Stimulated activated effector memory CD8-positive, alpha-beta T cell treated with anti-CD3 and anti-CD28 coated beads, Interleukin-12 subunit alpha, Interleukin-12 subunit beta, amount 100 ng/mL, for 72 hours (primary cell): ENCODE measurements at regions not wholly inside any gene's neighbourhood (a gene's known extent, or its start where the extent isn't known, plus 50 kb on each side); places are given as distances from the start of the nearest gene placed in this dataset.

Experiments used
- ATAC-seq: fragments of 150-1000 bp; cut with Tn5 transposase; 2 replicates; pipeline ENCODE4 v1.10.0; 2021
- DNase-seq, 2 donors: peaks; one replicate each; pipeline ENCODE4 v3.0.0; 2021 to 2022; ENCODE audit warnings: low spot score in 2 of 2
- H3K27ac Mint-ChIP-seq: one replicate; pipeline ENCODE4 v1.8.0; 2022; ENCODE audit warnings: mild to moderate bottlenecking, mixed read lengths
- H3K36me3 Mint-ChIP-seq: one replicate; pipeline ENCODE4 v1.8.0; 2022; ENCODE audit warnings: mild to moderate bottlenecking, mixed read lengths
- H3K4me1 Mint-ChIP-seq: one replicate; pipeline ENCODE4 v1.8.0; 2022; ENCODE audit warnings: mixed read lengths
- H3K4me3 Mint-ChIP-seq: one replicate; pipeline ENCODE4 v1.8.0; 2022; ENCODE audit warnings: mild to moderate bottlenecking, mixed read lengths
- H3K9me3 Mint-ChIP-seq: one replicate; pipeline ENCODE4 v1.8.0; 2022; ENCODE audit warnings: mixed read lengths

DNA sequence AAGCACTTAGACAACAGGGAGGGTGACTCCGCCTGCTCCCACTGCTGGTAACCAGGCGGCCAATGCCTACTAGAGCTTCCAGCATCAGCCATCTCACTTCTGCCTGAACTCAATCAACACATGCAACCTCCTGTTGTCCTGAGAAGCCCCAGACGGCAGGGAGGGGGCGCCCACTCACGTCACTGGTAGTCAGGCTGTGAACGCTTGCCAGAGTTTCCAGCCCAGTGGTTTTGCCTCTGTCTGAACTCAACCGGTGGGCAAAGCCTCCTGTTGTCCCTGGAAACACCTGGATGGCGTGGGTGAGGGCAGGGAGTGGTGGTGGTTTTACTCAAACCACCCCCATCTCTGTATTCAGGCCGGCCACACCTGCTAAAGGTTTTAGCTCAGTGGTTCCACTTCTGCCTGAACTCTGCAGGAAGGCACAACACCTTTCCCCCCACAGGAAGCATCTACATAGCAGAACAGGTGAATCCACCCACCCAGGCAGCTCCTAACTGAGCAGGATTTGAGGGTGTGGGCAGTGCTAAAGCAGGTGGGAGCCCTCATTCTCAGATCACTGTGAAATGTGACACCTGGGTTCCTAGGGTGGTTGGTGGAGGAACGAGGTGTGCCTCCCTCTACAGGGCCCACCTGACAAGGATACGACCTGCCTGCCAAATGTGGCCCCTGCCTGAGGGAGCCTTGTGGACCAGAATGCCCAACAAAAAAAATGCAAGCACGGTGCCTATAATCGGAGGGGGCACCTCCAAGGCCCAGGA is 563.0 kb upstream of the SEMA3D start:
- Mint-ChIP-seq H3K4me1 (no peaks in the 10 kb centered on the region), H3K36me3 (no peaks in the 10 kb centered on the region)

GRCh38 chr7:85748861-85749260 is 562.0 kb upstream of the SEMA3D start:
- no peaks in the 10 kb centered on the region for H3K4me1 Mint-ChIP-seq

More for the DNA sequence above, 563.0 kb upstream of the SEMA3D start:
- Mint-ChIP-seq H3K9me3 (peaks cover 30% of the 10 kb centered on the region), H3K4me3 (no peak overlapping the region), H3K27ac (no peak overlapping the region)
- no peak for DNase-seq
- no peak for ATAC-seq

DNA sequence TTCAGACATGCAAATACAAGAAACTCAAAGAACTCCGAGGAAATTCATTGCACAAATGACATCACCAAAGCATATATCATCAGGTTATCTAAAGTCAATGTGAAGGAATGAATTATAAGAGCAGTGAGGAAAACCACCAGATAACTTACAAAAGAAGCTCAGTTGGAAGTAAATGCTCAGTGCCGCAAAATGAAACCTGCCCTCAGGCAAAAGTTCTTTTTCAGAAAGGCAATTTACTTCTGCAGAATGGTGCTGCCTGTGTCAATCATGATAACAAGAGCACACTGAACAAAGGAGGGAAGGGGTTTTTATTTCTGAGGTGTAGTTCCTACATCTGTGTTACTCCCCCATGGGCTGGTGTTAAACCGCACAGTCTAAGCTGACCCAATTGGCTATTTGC is 550.6 kb upstream of the SEMA3D start:
- H3K9me3 Mint-ChIP-seq, result peaks cover 9% of the 10 kb centered on the region
- no peak overlapping the region for H3K4me3 Mint-ChIP-seq
- no peak for DNase-seq
- H3K4me1 Mint-ChIP-seq, result no peaks in the 10 kb centered on the region
- no peak overlapping the region for H3K27ac Mint-ChIP-seq
- no peak for ATAC-seq
- no peaks in the 10 kb centered on the region for H3K36me3 Mint-ChIP-seq

More at GRCh38 chr7:85748861-85749260, 562.0 kb upstream of the SEMA3D start:
- DNase-seq (no peak), ATAC-seq (no peak)
- H3K36me3 Mint-ChIP-seq, result no peaks in the 10 kb centered on the region
- peaks cover 27% of the 10 kb centered on the region for H3K9me3 Mint-ChIP-seq
- H3K4me3 Mint-ChIP-seq, result no peak overlapping the region
- no peak overlapping the region for H3K27ac Mint-ChIP-seq

GRCh38 chr7:85736085-85736484 is 549.2 kb upstream of the SEMA3D start:
- H3K4me1 Mint-ChIP-seq, result no peaks in the 10 kb centered on the region
- DNase-seq, result no peak
- H3K4me3 Mint-ChIP-seq, result no peak overlapping the region
- no peaks in the 10 kb centered on the region for H3K36me3 Mint-ChIP-seq
- H3K9me3 Mint-ChIP-seq, result peaks cover 13% of the 10 kb centered on the region
- ATAC-seq, result no peak
- no peak overlapping the region for H3K27ac Mint-ChIP-seq

DNA sequence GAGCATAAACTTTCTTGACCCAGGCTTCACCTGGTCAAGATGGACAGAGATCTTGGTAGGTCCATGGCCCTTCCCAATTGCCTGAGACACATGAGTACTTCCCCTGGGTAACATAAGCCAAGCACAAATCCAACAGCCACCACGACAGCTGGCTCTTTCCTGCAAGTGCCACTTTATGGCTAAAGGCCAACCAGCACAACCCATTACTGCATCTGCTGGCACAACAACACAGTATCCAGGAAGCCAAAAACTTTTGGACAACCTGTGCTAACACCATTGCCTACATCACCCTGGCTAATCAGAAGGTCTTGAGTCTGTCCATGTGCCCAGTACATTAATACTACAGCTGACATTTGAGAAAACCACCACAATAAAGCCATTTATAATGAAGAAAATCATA is 548.0 kb upstream of the SEMA3D start:
- no peak overlapping the region for H3K4me3 Mint-ChIP-seq
- H3K4me1 Mint-ChIP-seq, result no peaks in the 10 kb centered on the region
- H3K36me3 Mint-ChIP-seq, result no peaks in the 10 kb centered on the region
- H3K27ac Mint-ChIP-seq, result no peak overlapping the region
- no peak for DNase-seq
- ATAC-seq, result no peak
- H3K9me3 Mint-ChIP-seq, result peaks cover 14% of the 10 kb centered on the region

DNA sequence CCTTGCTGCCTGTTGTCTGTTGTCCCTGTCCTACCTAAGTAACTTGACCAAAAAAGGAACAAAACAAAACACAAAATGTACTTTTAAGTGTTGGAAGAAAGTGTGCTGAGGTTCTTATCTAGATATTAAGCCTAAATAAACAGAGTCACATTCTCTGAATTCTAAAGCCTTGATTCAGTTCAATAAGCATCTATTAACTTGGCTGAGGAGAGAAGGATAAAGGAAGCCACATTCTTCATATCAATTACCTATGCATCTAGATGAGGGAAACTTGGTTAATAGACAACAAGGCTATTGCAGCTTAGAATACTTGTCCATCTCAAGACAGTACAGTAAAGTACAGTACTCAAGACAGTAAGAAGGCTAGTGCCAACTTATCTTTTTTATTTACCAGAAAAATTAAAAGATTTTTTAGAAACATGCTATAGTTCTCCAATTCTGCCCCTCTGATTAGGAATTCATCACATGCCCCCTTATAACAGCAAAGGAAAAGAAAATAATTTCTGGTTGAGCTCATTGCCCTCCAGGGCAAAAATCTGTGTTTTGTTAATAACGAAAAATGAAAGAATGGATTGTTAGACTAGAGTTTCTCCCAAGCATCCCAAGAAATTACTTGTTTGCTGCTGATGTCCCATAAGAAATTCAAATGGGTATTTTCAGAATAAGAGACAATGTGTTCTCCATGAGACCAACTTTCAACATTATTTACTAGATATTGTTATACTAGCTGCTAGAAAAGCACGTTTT is 546.5 kb upstream of the SEMA3D start:
- no peaks in the 10 kb centered on the region for H3K36me3 Mint-ChIP-seq
- ATAC-seq (no peak), DNase-seq (no peak)
- peaks cover 13% of the 10 kb centered on the region for H3K9me3 Mint-ChIP-seq
- H3K27ac Mint-ChIP-seq, result no peak overlapping the region
- H3K4me3 Mint-ChIP-seq, result no peak overlapping the region
- H3K4me1 Mint-ChIP-seq, result no peaks in the 10 kb centered on the region

DNA sequence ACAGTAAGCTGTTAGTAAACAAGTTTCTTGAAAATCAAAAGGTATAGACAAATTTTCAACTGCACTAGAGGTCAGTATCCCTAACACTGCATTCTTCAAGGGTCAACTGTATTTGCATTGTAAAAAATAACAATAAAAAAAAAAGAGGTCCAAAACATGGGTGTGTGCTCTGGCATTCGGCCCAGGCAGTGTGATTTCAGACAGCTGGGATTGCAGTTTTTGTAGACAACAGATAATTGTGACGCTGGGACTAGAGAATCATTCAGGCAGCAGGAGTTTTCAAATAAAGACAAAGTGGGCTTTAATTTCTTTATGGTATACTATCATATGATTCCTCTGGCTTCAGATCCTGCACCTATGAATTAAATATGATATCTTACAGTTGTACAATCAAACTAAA is 543.2 kb upstream of the SEMA3D start:
- Mint-ChIP-seq H3K27ac (no peak overlapping the region), H3K9me3 (peaks cover 16% of the 10 kb centered on the region), H3K36me3 (no peaks in the 10 kb centered on the region), H3K4me1 (no peaks in the 10 kb centered on the region), H3K4me3 (no peak overlapping the region)
- ATAC-seq, result no peak
- no peak for DNase-seq

- Mint-ChIP-seq H3K36me3 (no peaks in the 10 kb centered on the region), H3K4me1 (no peaks in the 10 kb centered on the region), H3K27ac (no peak overlapping the region), H3K4me3 (no peak overlapping the region), H3K9me3 (peaks cover 11% of the 10 kb centered on the region)
- ATAC-seq, result no peak
- no peak for DNase-seq
Observed at GRCh38 chr7:85725026-85725425, 538.2 kb upstream of the SEMA3D start.

GRCh38 chr7:85719981-85720953 is 533.4 kb upstream of the SEMA3D start:
- H3K4me1 Mint-ChIP-seq, result no peaks in the 10 kb centered on the region
- H3K27ac Mint-ChIP-seq, result no peak overlapping the region
- H3K36me3 Mint-ChIP-seq, result no peaks in the 10 kb centered on the region
- peaks cover 5% of the 10 kb centered on the region for H3K9me3 Mint-ChIP-seq
- ATAC-seq (no peak), DNase-seq (no peak)
- no peak overlapping the region for H3K4me3 Mint-ChIP-seq

GRCh38 chr7:85716353-85716752 is 529.5 kb upstream of the SEMA3D start:
- ATAC-seq, result no peak
- peaks cover 5% of the 10 kb centered on the region for H3K9me3 Mint-ChIP-seq

GRCh38 chr7:85714951-85715350 is 528.1 kb upstream of the SEMA3D start:
- ATAC-seq, result no peak
- no peaks in the 10 kb centered on the region for H3K36me3 Mint-ChIP-seq
- H3K27ac Mint-ChIP-seq, result no peak overlapping the region
- H3K9me3 Mint-ChIP-seq, result peaks cover 7% of the 10 kb centered on the region
- DNase-seq, result no peak
- H3K4me1 Mint-ChIP-seq, result no peaks in the 10 kb centered on the region
- no peak overlapping the region for H3K4me3 Mint-ChIP-seq

More at GRCh38 chr7:85716353-85716752, 529.5 kb upstream of the SEMA3D start:
- H3K36me3 Mint-ChIP-seq, result no peaks in the 10 kb centered on the region
- H3K4me1 Mint-ChIP-seq, result no peaks in the 10 kb centered on the region
- no peak for DNase-seq
- H3K27ac Mint-ChIP-seq, result no peak overlapping the region
- H3K4me3 Mint-ChIP-seq, result no peak overlapping the region

DNA sequence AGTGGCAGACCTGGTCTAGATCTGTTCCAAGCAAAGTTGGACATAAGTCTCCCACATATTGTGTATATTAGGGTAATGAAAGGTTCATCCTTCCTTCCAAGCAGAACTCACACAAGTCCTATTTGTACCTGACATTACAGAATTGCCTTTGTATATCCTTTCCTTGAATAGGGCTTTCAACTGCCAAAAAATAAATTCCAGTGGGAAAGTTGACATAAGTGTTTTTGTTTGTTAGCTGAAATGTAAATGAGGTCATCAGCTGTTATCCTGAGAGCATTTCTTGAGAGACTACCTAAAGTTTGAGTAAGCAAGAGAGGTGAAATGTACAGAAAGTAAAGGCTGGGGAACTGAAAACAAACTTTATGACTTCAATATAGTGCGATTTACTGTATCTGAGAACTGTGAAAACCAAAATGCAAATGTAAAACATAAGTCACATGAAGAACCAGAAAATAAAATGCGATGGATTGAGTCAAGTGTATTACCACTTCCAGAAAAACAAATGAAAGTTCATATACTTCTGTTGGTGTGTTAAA is 527.3 kb upstream of the SEMA3D start:
- ATAC-seq, result no peak
- DNase-seq, result no peak
- no peaks in the 10 kb centered on the region for H3K36me3 Mint-ChIP-seq
- H3K27ac Mint-ChIP-seq, result no peak overlapping the region
- no peak overlapping the region for H3K4me3 Mint-ChIP-seq
- H3K9me3 Mint-ChIP-seq, result peaks cover 11% of the 10 kb centered on the region
- H3K4me1 Mint-ChIP-seq, result no peaks in the 10 kb centered on the region

DNA sequence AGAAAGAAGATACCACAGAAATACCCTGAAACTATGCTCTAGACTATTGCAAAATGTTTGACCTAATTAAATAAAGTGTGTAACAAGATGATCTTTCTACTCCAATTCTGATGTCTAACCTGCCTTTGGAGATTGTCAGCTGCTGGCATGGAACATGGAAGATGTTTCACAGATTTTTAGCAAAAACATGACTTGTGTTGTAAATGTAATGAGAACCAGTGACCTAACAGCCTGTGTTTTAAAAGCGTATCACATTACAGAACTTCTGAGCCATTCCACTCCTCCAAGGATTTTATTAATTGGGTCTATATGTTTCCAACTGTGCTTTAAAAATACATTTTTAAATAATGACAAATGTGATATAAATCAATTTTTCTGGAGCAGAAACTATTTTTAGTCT is 526.3 kb upstream of the SEMA3D start:
- Mint-ChIP-seq H3K9me3 (peaks cover 10% of the 10 kb centered on the region), H3K27ac (no peak overlapping the region), H3K4me3 (no peak overlapping the region), H3K4me1 (no peaks in the 10 kb centered on the region), H3K36me3 (no peaks in the 10 kb centered on the region)
- no peak for ATAC-seq
- DNase-seq, result no peak

DNA sequence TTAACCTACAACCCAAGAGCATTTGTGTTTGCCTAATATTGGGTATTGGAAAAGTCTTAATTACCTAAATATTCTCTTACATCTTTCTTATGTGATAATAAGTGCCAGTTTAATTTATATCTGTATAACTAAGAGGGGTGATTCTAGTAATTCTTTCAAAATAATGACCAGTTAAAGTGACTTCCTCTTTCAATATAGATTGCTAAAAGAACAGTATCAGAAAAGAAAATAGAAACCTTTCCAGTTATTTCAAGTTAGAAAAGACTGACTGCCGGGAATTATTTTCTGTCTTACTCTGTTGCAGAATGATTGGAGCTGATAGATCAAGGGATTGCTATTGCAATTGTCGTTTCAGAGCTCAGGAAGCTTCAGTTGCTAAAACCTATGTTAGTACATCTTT is 525.0 kb upstream of the SEMA3D start:
- Mint-ChIP-seq H3K27ac (no peak overlapping the region), H3K4me1 (no peaks in the 10 kb centered on the region), H3K36me3 (no peaks in the 10 kb centered on the region), H3K4me3 (no peak overlapping the region), H3K9me3 (peaks cover 10% of the 10 kb centered on the region)
- DNase-seq (no peak), ATAC-seq (no peak)

- DNase-seq, result no peak
- ATAC-seq, result no peak
- Mint-ChIP-seq H3K27ac (no peak overlapping the region), H3K36me3 (no peaks in the 10 kb centered on the region), H3K9me3 (peaks cover 10% of the 10 kb centered on the region), H3K4me1 (no peaks in the 10 kb centered on the region), H3K4me3 (no peak overlapping the region)
Observed at GRCh38 chr7:85710960-85711359, 524.1 kb upstream of the SEMA3D start.
